CD4-positive, alpha-beta T cell treated with Interferon alpha-2 for 1 hour (primary cell): ENCODE measurements at regions not wholly inside any gene's neighbourhood (a gene's known extent, or its start where the extent isn't known, plus 50 kb on each side); places are given as distances from the start of the nearest gene placed in this dataset.

ENCODE experiments used
- DNase-seq, 2 donors: peaks; one replicate each; pipeline ENCODE4 v3.0.0-alpha.2; 2020 to 2022

GRCh38 chr3:176969066-176969465 lies 228.2 kb downstream of the TBL1XR1 start:
- no peak for DNase-seq

GRCh38 chr3:176968631-176969030 lies 228.7 kb downstream of the TBL1XR1 start:
- no peak for DNase-seq

GRCh38 chr3:176967522-176967921 lies 229.8 kb downstream of the TBL1XR1 start:
- DNase-seq, result no peak

- no peak for DNase-seq
Measured at GRCh38 chr3:176964661-176965060, 232.6 kb downstream of the TBL1XR1 start.

GRCh38 chr3:176961916-176962315 lies 235.4 kb downstream of the TBL1XR1 start:
- no peak for DNase-seq

GRCh38 chr3:176959867-176960266 lies 237.4 kb downstream of the TBL1XR1 start:
- no peak for DNase-seq

- no peak for DNase-seq
Measured at GRCh38 chr3:176958560-176958959, 238.7 kb downstream of the TBL1XR1 start.

GRCh38 chr3:176954517-176954916 lies 242.8 kb downstream of the TBL1XR1 start:
- DNase-seq, result no peak

GRCh38 chr3:176953106-176954060 lies 243.9 kb downstream of the TBL1XR1 start:
- DNase-seq, result no peak

- DNase-seq, result no peak
Measured at GRCh38 chr3:176951586-176952292, 245.5 kb downstream of the TBL1XR1 start.

- no peak for DNase-seq
Measured at GRCh38 chr3:176951144-176951543, 246.1 kb downstream of the TBL1XR1 start.

GRCh38 chr3:176950743-176951142 lies 246.5 kb downstream of the TBL1XR1 start:
- DNase-seq, result no peak

- no peak for DNase-seq
Measured at GRCh38 chr3:176948151-176948550, 249.1 kb downstream of the TBL1XR1 start.

- no peak for DNase-seq
Measured at GRCh38 chr3:176946202-176946601, 251.1 kb downstream of the TBL1XR1 start.

- DNase-seq, result no peak
Measured at GRCh38 chr3:176942305-176942704, 255.0 kb downstream of the TBL1XR1 start.

- no peak for DNase-seq
Measured at GRCh38 chr3:176941689-176942088, 255.6 kb downstream of the TBL1XR1 start.

GRCh38 chr3:176939022-176939817 lies 258.1 kb downstream of the TBL1XR1 start:
- peak; percentile 16 to 59 for DNase-seq

- DNase-seq, result no peak
Measured at GRCh38 chr3:176937994-176938393, 259.3 kb downstream of the TBL1XR1 start.

- DNase-seq, result no peak
Measured at GRCh38 chr3:176937541-176937940, 259.7 kb downstream of the TBL1XR1 start.

GRCh38 chr3:176935194-176935888 lies 261.9 kb downstream of the TBL1XR1 start:
- no peak for DNase-seq

- DNase-seq, result no peak
Measured at GRCh38 chr3:176934698-176935097, 262.6 kb downstream of the TBL1XR1 start.

GRCh38 chr3:176933704-176934103 lies 263.6 kb downstream of the TBL1XR1 start:
- no peak for DNase-seq

- no peak for DNase-seq
Measured at GRCh38 chr3:176932433-176932832, 264.8 kb downstream of the TBL1XR1 start.
